Skin of body (tissue), 1 donor: ENCODE measurements at regions not wholly inside any gene's neighbourhood (a gene's known extent, or its start where the extent isn't known, plus 50 kb on each side); places are given as distances from the start of the nearest gene placed in this dataset.
"Not testable (repeated sequence)": the region's sequence is repeated elsewhere in the genome, so short reads cannot be mapped to it uniquely, and the experiment has no call there.

Experiments used
- DNase-seq: peaks from one replicate; lab custom pipeline; 2025; lab: John Stamatoyannopoulos, UW

- no peak for DNase-seq
Measured at GRCh38 chr5:169531631-169532030, 51.9 kb upstream of the SPDL1 start.

GRCh38 chr5:169527863-169528262 lies 55.7 kb upstream of the SPDL1 start:
- no peak for DNase-seq

GRCh38 chr5:169527066-169527465 lies 56.5 kb upstream of the SPDL1 start:
- DNase-seq, result no peak

GRCh38 chr5:169522851-169523250 lies 60.7 kb upstream of the SPDL1 start:
- no peak for DNase-seq

- no peak for DNase-seq
Measured at GRCh38 chr5:169521366-169521983, 62.1 kb upstream of the SPDL1 start.

GRCh38 chr5:169519358-169519757 lies 64.2 kb upstream of the SPDL1 start:
- DNase-seq, result no peak

- not testable (repeated sequence) for DNase-seq
Measured at GRCh38 chr5:169518779-169519178, 64.8 kb upstream of the SPDL1 start.

- no peak for DNase-seq
Measured at GRCh38 chr5:169512385-169512784, 71.2 kb upstream of the SPDL1 start.

- no peak for DNase-seq
Measured at GRCh38 chr5:169511708-169512107, 71.9 kb upstream of the SPDL1 start.

GRCh38 chr5:169507051-169507450 lies 76.5 kb upstream of the SPDL1 start:
- no peak for DNase-seq

- no peak for DNase-seq
Measured at GRCh38 chr5:169503886-169504285, 79.7 kb upstream of the SPDL1 start.

- no peak for DNase-seq
Measured at GRCh38 chr5:169499990-169500505, 83.5 kb upstream of the SPDL1 start.

- DNase-seq, result no peak
Measured at GRCh38 chr5:169496878-169497277, 86.7 kb upstream of the SPDL1 start.

GRCh38 chr5:169494941-169495548 lies 88.5 kb upstream of the SPDL1 start:
- DNase-seq, result no peak

GRCh38 chr5:169494383-169494935 lies 89.1 kb upstream of the SPDL1 start:
- DNase-seq, result no peak

- no peak for DNase-seq
Measured at GRCh38 chr5:169474226-169474625, 109.3 kb upstream of the SPDL1 start.

GRCh38 chr5:169472544-169472943 lies 111.0 kb upstream of the SPDL1 start:
- no peak for DNase-seq

- DNase-seq, result no peak
Measured at GRCh38 chr5:169471021-169471420, 112.6 kb upstream of the SPDL1 start.

GRCh38 chr5:169467041-169467771 lies 116.4 kb upstream of the SPDL1 start:
- no peak for DNase-seq

- no peak for DNase-seq
Measured at GRCh38 chr5:169460896-169461295, 122.7 kb upstream of the SPDL1 start.

- DNase-seq, result no peak
Measured at GRCh38 chr5:169460123-169460522, 123.5 kb upstream of the SPDL1 start.

GRCh38 chr5:169458221-169458620 lies 125.4 kb upstream of the SPDL1 start:
- DNase-seq, result no peak
